HepG2 (cell line): ENCODE measurements at regions not wholly inside any gene's neighbourhood (a gene's known extent, or its start where the extent isn't known, plus 50 kb on each side); places are given as distances from the start of the nearest gene placed in this dataset.

Experiments
- ATAC-seq: fragments of 200-7000 bp; cut with Tn5 transposase; 3 replicates; pipeline ENCODE4 v1.9.1; 2020; ENCODE audit warnings: mild to moderate bottlenecking, moderate library complexity
- BruUV-seq: library from RNA; stranded (reverse); fragments of 400-500 nt; replicated peaks from 2 replicates; lab custom pipeline; 2021; lab: Mats Ljungman, UMichigan
- CTCF ChIA-PET: fragments of 300-600 bp; formaldehyde crosslinking; extraction: SDS; loops from one replicate; lab custom pipeline; 2021; ENCODE audit warnings: low total read pairs, inconsistent platforms, low intra/inter-chr PET ratio; lab: Yijun Ruan, JAX
- POLR2A ChIA-PET: fragments of 350-600 bp; sonication (Branson Sonifier 250); formaldehyde crosslinking; loops from one replicate; lab custom pipeline; 2020; ENCODE audit warnings: antibody characterized with exemption, inconsistent platforms; lab: Yijun Ruan, JAX
- DNase-seq: peaks from one replicate; pipeline ENCODE4 v3.0.0-alpha.2; 2015; ENCODE audit warnings: low spot score
- FAIRE-seq: peaks from 3 replicates; lab custom pipeline; 2011; peaks lifted over from hg19 to GRCh38; lab: Jason Lieb, UNC
- H2AFZ ChIP-seq: one replicate; pipeline ENCODE4 v1.6.1; 2011; ENCODE audit warnings: low read length, inconsistent platforms
- H3K27ac ChIP-seq: fragments of 300-600 bp; 3 replicates; pipeline ENCODE4 v1.8.0; 2011; ENCODE audit warnings: mixed run types, mild to moderate bottlenecking, mixed read lengths, low read length, inconsistent platforms; ENCODE audit not compliant: insufficient read depth; ENCODE audit errors: extremely low read length
- H3K27me3 ChIP-seq, 2 experiments: fragments of 200-600 bp in 1 of 2; 2 replicates in 1 of 2; 3 replicates in 1 of 2; pipeline versions ENCODE4 v1.6.0 to v1.8.0; 2011; ENCODE audit warnings: low read length in 2 of 2, mild to moderate bottlenecking in 2 of 2, moderate library complexity in 2 of 2, inconsistent platforms in 1 of 2; ENCODE audit not compliant: insufficient read depth in 2 of 2, control insufficient read depth in 1 of 2
- H3K36me3 ChIP-seq, 2 experiments: fragments of 200-600 bp in 1 of 2; replicated peaks in 1 of 2; 2 replicates in 1 of 2; 3 replicates in 1 of 2; pipeline versions ENCODE4 v1.5.1 to v1.8.0; 2011; ENCODE audit warnings: low read length in 2 of 2, inconsistent platforms in 1 of 2; ENCODE audit not compliant: insufficient read depth in 2 of 2, control insufficient read depth in 1 of 2
- H3K4me1 ChIP-seq: 2 replicates; pipeline ENCODE4 v1.5.1; 2012; ENCODE audit warnings: low read length, inconsistent platforms; ENCODE audit not compliant: insufficient read depth
- H3K4me2 ChIP-seq: 2 replicates; pipeline ENCODE4 v1.6.0; 2011; ENCODE audit warnings: low read depth, low read length, inconsistent platforms
- H3K4me3 ChIP-seq, 3 experiments: fragments of 200-600 bp in 1 of 3; sonication (generic), shearing (Covaris generic) in 1 of 3; replicated peaks in 1 of 3; 2 replicates each; pipeline ENCODE4 v1.5.1; 2011 to 2016; ENCODE audit warnings: low read length in 3 of 3, inconsistent platforms in 2 of 3, low read depth in 2 of 3, mild to moderate bottlenecking in 2 of 3, control low read depth in 1 of 3, mixed read lengths in 1 of 3; ENCODE audit not compliant: insufficient read depth in 1 of 3
- H3K79me2 ChIP-seq: one replicate; pipeline ENCODE4 v1.6.1; 2011; ENCODE audit warnings: low read length, inconsistent platforms; ENCODE audit not compliant: insufficient read depth
- H3K9ac ChIP-seq: 2 replicates; pipeline ENCODE4 v1.6.0; 2011; ENCODE audit warnings: mild to moderate bottlenecking, low read depth, low read length, inconsistent platforms; ENCODE audit not compliant: insufficient read depth
- H3K9me3 ChIP-seq: 2 replicates; pipeline ENCODE4 v1.5.1; 2012; ENCODE audit warnings: mild to moderate bottlenecking, low read length
- H4K20me1 ChIP-seq: 2 replicates; pipeline ENCODE4 v1.6.0; 2011; ENCODE audit warnings: inconsistent platforms, mild to moderate bottlenecking, low read length, moderate library complexity; ENCODE audit not compliant: insufficient read depth
- ARID5B ChIP-seq: IDR thresholded peaks from 2 replicates; pipeline ENCODE4 v1.4.0; 2020; ENCODE audit warnings: mild to moderate bottlenecking, missing genetic modification reagents
- ARNT ChIP-seq: fragments of 450-650 bp; IDR thresholded peaks from 2 replicates; pipeline ENCODE4 v1.6.1; 2017
- DPF2 ChIP-seq: sonication (generic); formaldehyde crosslinking; IDR thresholded peaks from 2 replicates; pipeline ENCODE4 v1.4.0; 2020; ENCODE audit warnings: mild to moderate bottlenecking, low read depth, missing genetic modification reagents, borderline replicate concordance
- XBP1 ChIP-seq: sonication (generic); formaldehyde crosslinking; IDR thresholded peaks from 2 replicates; pipeline ENCODE4 v1.5.0; 2020; ENCODE audit warnings: missing genetic modification reagents
- ZBTB25 ChIP-seq: IDR thresholded peaks from 2 replicates; pipeline ENCODE4 v1.6.1; 2018; ENCODE audit warnings: missing genetic modification reagents
- ZBTB40 ChIP-seq, 2 experiments: fragments of 450-650 bp in 1 of 2; sonication (generic) in 1 of 2; formaldehyde crosslinking in 1 of 2; IDR thresholded peaks; 2 replicates each; pipeline versions ENCODE4 v1.6.1 to v1.8.0; 2016 to 2022; ENCODE audit warnings: antibody characterized with exemption in 1 of 2, mild to moderate bottlenecking in 1 of 2, missing genetic modification reagents in 1 of 2
- ZNF124 ChIP-seq: sonication (generic); formaldehyde crosslinking; IDR thresholded peaks from 2 replicates; pipeline ENCODE4 v1.4.0; 2020; ENCODE audit warnings: missing genetic modification reagents
- ZNF329 ChIP-seq: sonication (generic); formaldehyde crosslinking; IDR thresholded peaks from 2 replicates; pipeline ENCODE4 v1.9.0; 2021; ENCODE audit warnings: low read depth, mild to moderate bottlenecking, missing genetic modification reagents
- ZNF33B ChIP-seq: sonication (generic); formaldehyde crosslinking; IDR thresholded peaks from 2 replicates; pipeline ENCODE4 v1.5.1; 2020; ENCODE audit warnings: mild to moderate bottlenecking, missing genetic modification reagents
- ZNF543 ChIP-seq: sonication (generic); formaldehyde crosslinking; IDR thresholded peaks from 2 replicates; pipeline ENCODE4 v1.4.0; 2020; ENCODE audit warnings: mild to moderate bottlenecking, missing genetic modification reagents
- WGBS: methylation state at CpG from one replicate; pipeline ENCODE4 v1.1.6; 2017; ENCODE audit warnings: low lambda C conversion rate; 5-methylcytosine and 5-hydroxymethylcytosine counted together
- in situ Hi-C: cut with HindIII; loops from 2 replicates; pipeline ENCODE4 v1.10.0; 2017; ENCODE audit warnings: low pct_unique_long_range_greater_than_20kb; ENCODE audit not compliant: extremely low pct_ligation_motif_present
- intact Hi-C: fragments of 100-400 bp; cut with micrococcal nuclease; formaldehyde crosslinking; loops from one replicate; pipeline ENCODE4 v1.10.0; 2022; ENCODE audit not compliant: unreplicated experiment

GRCh38 chr3:152957491-152957890 lies 122.6 kb downstream of the P2RY1 start:
- Histone ChIP-seq H3K9me3 (no peaks in the 10 kb centered on the region), H3K9ac (no peak overlapping the region), H3K4me2 (no peak overlapping the region), H3K4me3 (no peak overlapping the region), H3K4me1 (peaks cover 18% of the 10 kb centered on the region; the same call in 1 of the 2 replicates), H3K79me2 (no peaks in the 10 kb centered on the region), H3K36me3 (no peaks in the 10 kb centered on the region), H4K20me1 (no peaks in the 10 kb centered on the region), H2AFZ (no peak overlapping the region), H3K27ac (no peak overlapping the region), H3K27me3 (no peaks in the 10 kb centered on the region)
- ChIA-PET CTCF (no interaction called here), POLR2A (no interaction called here)
- FAIRE-seq: no peak
- intact Hi-C loops (no loop called here), in situ Hi-C loops (no loop called here)
- BruUV-seq: no TSS peak
- no peak for ATAC-seq
- WGBS: 23% methylated on average over 2 of the region's 2 CpGs
- DNase-seq: no peak
- TF ChIP-seq ZBTB25 (CRISPR knock-in tag): no peak
- TF ChIP-seq DPF2 (CRISPR knock-in tag): no peak
- no peak for TF ChIP-seq XBP1 (CRISPR knock-in tag)
- TF ChIP-seq ZBTB40 (IDR thresholded peaks at IDR 0.05): no peak
- no peak for TF ChIP-seq ZBTB40 (CRISPR knock-in tag; IDR thresholded peaks at IDR 0.05)
- no peak for TF ChIP-seq ZNF33B
- no peak for TF ChIP-seq ARNT
- TF ChIP-seq ARID5B: no peak
- TF ChIP-seq ZNF124 (CRISPR knock-in tag): no peak
- no peak for TF ChIP-seq ZNF329 (CRISPR knock-in tag)
- TF ChIP-seq ZNF543 (CRISPR knock-in tag): no peak
